WTC11 (cell line): ENCODE measurements at regions not wholly inside any gene's neighbourhood (a gene's known extent, or its start where the extent isn't known, plus 50 kb on each side); places are given as distances from the start of the nearest gene placed in this dataset.

ENCODE experiments used
- ATAC-seq: fragments of 200-7000 bp; cut with Tn5 transposase; 2 replicates; pipeline ENCODE4 v1.10.0; 2021; ENCODE audit warnings: mild to moderate bottlenecking, moderate library complexity
- CTCF ChIA-PET: fragments of 300-600 bp; sonication (Branson Sonifier 250); formaldehyde crosslinking; loops from one replicate; lab custom pipeline; 2021; ENCODE audit warnings: antibody characterized with exemption; lab: Charles Lee
- POLR2A ChIA-PET: fragments of 350-600 bp; sonication (Branson Sonifier 250); formaldehyde crosslinking; loops from one replicate; lab custom pipeline; 2021; ENCODE audit warnings: antibody characterized with exemption; lab: Charles Lee
- DNase-seq: peaks from one replicate; pipeline ENCODE4 v3.0.0; 2021; ENCODE audit warnings: low spot score
- H3K27ac Mint-ChIP-seq: 2 replicates; pipeline ENCODE4 v1.8.0; 2021; ENCODE audit warnings: mixed read lengths
- H3K27me3 Mint-ChIP-seq: 2 replicates; pipeline ENCODE4 v1.8.0; 2021; ENCODE audit warnings: low read depth, mild to moderate bottlenecking, moderate library complexity, mixed read lengths
- H3K36me3 Mint-ChIP-seq: 2 replicates; pipeline ENCODE4 v1.8.0; 2021; ENCODE audit warnings: mixed read lengths
- H3K4me1 Mint-ChIP-seq: 2 replicates; pipeline ENCODE4 v1.8.0; 2022; ENCODE audit warnings: mixed read lengths
- H3K4me3 Mint-ChIP-seq: 2 replicates; pipeline ENCODE4 v1.8.0; 2021; ENCODE audit warnings: mild to moderate bottlenecking, moderate library complexity, mixed read lengths
- H3K9me3 Mint-ChIP-seq: 2 replicates; pipeline ENCODE4 v1.8.0; 2021; ENCODE audit warnings: mixed read lengths
- ELF4 ChIP-seq: sonication (generic); formaldehyde crosslinking; IDR thresholded peaks from 2 replicates; pipeline ENCODE4 v1.8.1; 2022; ENCODE audit warnings: low read depth, mild to moderate bottlenecking, moderate library complexity, missing genetic modification reagents
- FOXK1 ChIP-seq: sonication (generic); formaldehyde crosslinking; IDR thresholded peaks from 2 replicates; pipeline ENCODE4 v1.8.0; 2022; ENCODE audit warnings: mild to moderate bottlenecking, moderate library complexity, missing genetic modification reagents
- GRHL2 ChIP-seq: fragments of 250-450 bp; sonication (Bioruptor Pico); IDR thresholded peaks from 2 replicates; pipeline ENCODE4 v1.8.0; 2022; ENCODE audit warnings: mild to moderate bottlenecking, moderate library complexity; ENCODE audit not compliant: insufficient replicate concordance, severe bottlenecking
- HMGA2 ChIP-seq: fragments of 250-450 bp; sonication (Bioruptor Pico); IDR thresholded peaks from 2 replicates; pipeline ENCODE4 v1.4.0; 2021; ENCODE audit warnings: mild to moderate bottlenecking, moderate library complexity
- JAZF1 ChIP-seq: fragments of 250-450 bp; sonication (Bioruptor Pico); IDR thresholded peaks from 2 replicates; pipeline ENCODE4 v1.9.0; 2021; ENCODE audit warnings: moderate library complexity, mild to moderate bottlenecking, inconsistent platforms
- NFYB ChIP-seq: sonication (generic); formaldehyde crosslinking; conservative IDR thresholded peaks from 2 replicates; pipeline ENCODE4 v1.8.0; 2022; ENCODE audit warnings: low read depth, missing genetic modification reagents
- SMAD3 ChIP-seq: sonication (generic); formaldehyde crosslinking; IDR thresholded peaks from 2 replicates; pipeline ENCODE4 v1.8.0; 2022; ENCODE audit warnings: missing genetic modification reagents, mild to moderate bottlenecking, borderline replicate concordance
- SOX15 ChIP-seq: fragments of 250-450 bp; sonication (Bioruptor Pico); IDR thresholded peaks from 2 replicates; pipeline ENCODE4 v1.9.0; 2021; ENCODE audit warnings: mild to moderate bottlenecking
- TEAD1 ChIP-seq: sonication (generic); formaldehyde crosslinking; IDR thresholded peaks from 2 replicates; pipeline ENCODE4 v1.8.0; 2022; ENCODE audit warnings: mild to moderate bottlenecking, missing genetic modification reagents
- ZMAT4 ChIP-seq: fragments of 250-450 bp; sonication (Bioruptor Pico); IDR thresholded peaks from 2 replicates; pipeline ENCODE4 v1.9.0; 2021; ENCODE audit warnings: mild to moderate bottlenecking
- ZNF138 ChIP-seq: sonication (generic); formaldehyde crosslinking; conservative IDR thresholded peaks from 2 replicates; pipeline ENCODE4 v1.8.1; 2022; ENCODE audit warnings: mild to moderate bottlenecking, moderate library complexity, missing genetic modification reagents
- ZNF263 ChIP-seq: sonication (generic); formaldehyde crosslinking; IDR thresholded peaks from 2 replicates; pipeline ENCODE4 v1.8.1; 2022; ENCODE audit warnings: low read depth, mild to moderate bottlenecking, moderate library complexity, missing genetic modification reagents
- ZSCAN18 ChIP-seq: fragments of 250-450 bp; sonication (Bioruptor Pico); IDR thresholded peaks from 2 replicates; pipeline ENCODE4 v2.1.2; 2022; ENCODE audit warnings: mild to moderate bottlenecking, moderate library complexity
- TF ChIP-seq, protein P1 (sequence below): sonication (generic); formaldehyde crosslinking; IDR thresholded peaks from 2 replicates; pipeline ENCODE4 v1.8.1; 2023; ENCODE audit warnings: mild to moderate bottlenecking, missing genetic modification reagents
- TF ChIP-seq, protein P2 (sequence below): sonication (generic); formaldehyde crosslinking; IDR thresholded peaks from 2 replicates; pipeline ENCODE4 v1.8.1; 2022; ENCODE audit warnings: low read depth, mild to moderate bottlenecking, moderate library complexity, missing genetic modification reagents, borderline replicate concordance
- TF ChIP-seq, protein P3 (sequence below): fragments of 250-450 bp; sonication (Bioruptor Pico); IDR thresholded peaks from 2 replicates; pipeline ENCODE4 v1.9.0; 2021; ENCODE audit warnings: mild to moderate bottlenecking
- TF ChIP-seq, protein P4 (sequence below): sonication (generic); formaldehyde crosslinking; IDR thresholded peaks from 2 replicates; pipeline ENCODE4 v1.8.0; 2023; ENCODE audit warnings: mild to moderate bottlenecking, missing genetic modification reagents

GRCh38 chr10:118970770-118971169 lies 58.7 kb upstream of the NANOS1 start (continued):
- no peak for TF ChIP-seq ZSCAN18
- no peak for TF ChIP-seq NFYB (CRISPR knock-in tag)
- TF ChIP-seq, protein P1, sequence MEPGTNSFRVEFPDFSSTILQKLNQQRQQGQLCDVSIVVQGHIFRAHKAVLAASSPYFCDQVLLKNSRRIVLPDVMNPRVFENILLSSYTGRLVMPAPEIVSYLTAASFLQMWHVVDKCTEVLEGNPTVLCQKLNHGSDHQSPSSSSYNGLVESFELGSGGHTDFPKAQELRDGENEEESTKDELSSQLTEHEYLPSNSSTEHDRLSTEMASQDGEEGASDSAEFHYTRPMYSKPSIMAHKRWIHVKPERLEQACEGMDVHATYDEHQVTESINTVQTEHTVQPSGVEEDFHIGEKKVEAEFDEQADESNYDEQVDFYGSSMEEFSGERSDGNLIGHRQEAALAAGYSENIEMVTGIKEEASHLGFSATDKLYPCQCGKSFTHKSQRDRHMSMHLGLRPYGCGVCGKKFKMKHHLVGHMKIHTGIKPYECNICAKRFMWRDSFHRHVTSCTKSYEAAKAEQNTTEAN (CRISPR knock-in tag) = no peak
- no peak for TF ChIP-seq ELF4 (CRISPR knock-in tag)
- TF ChIP-seq JAZF1 (CRISPR knock-in tag) = no peak
- TF ChIP-seq, protein P2, sequence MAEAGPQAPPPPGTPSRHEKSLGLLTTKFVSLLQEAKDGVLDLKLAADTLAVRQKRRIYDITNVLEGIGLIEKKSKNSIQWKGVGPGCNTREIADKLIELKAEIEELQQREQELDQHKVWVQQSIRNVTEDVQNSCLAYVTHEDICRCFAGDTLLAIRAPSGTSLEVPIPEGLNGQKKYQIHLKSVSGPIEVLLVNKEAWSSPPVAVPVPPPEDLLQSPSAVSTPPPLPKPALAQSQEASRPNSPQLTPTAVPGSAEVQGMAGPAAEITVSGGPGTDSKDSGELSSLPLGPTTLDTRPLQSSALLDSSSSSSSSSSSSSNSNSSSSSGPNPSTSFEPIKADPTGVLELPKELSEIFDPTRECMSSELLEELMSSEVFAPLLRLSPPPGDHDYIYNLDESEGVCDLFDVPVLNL (CRISPR knock-in tag) = no peak

DNA sequence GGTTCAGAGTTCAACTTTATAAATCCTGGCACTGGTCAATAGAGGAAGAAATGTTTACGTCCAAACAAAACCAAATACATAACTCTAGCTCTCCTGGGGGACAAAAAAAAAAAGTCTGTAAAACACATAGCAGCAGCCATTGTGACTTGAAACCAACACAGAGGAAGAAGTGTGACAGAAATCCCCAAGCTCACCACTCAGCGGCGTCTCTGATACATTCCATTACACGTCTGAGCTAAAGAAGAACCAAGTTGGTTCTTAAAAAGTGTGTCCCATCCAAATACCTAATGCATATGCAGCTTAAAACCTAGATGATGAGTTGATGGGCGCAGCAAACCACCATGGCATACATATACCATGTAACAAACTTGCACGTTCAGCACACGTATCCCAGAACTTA lies 58.3 kb upstream of the NANOS1 start:
- H3K9me3 Mint-ChIP-seq = peaks cover 28% of the 10 kb centered on the region
- H3K27me3 Mint-ChIP-seq = peaks cover 8% of the 10 kb centered on the region
- H3K36me3 Mint-ChIP-seq = peaks cover 14% of the 10 kb centered on the region
- no peak overlapping the region for H3K27ac Mint-ChIP-seq
- DNase-seq (no peak), ATAC-seq (no peak)
- no peaks in the 10 kb centered on the region for H3K4me1 Mint-ChIP-seq
- TF ChIP-seq ZMAT4 = no peak
- no peak for TF ChIP-seq ZNF138 (CRISPR knock-in tag)
- no peak for TF ChIP-seq GRHL2 (CRISPR knock-in tag)
- TF ChIP-seq ZNF263 (CRISPR knock-in tag) = no peak
- ChIA-PET CTCF (interaction anchor here (0.6 to 1.6 kb wide), 6 partner anchors 10 to 250 kb away, joined by 3 to 5 read pairs (median 3); no protein-coding TSS in a partner anchor), POLR2A (no interaction called here)
- H3K4me3 Mint-ChIP-seq = no peak overlapping the region

DNA sequence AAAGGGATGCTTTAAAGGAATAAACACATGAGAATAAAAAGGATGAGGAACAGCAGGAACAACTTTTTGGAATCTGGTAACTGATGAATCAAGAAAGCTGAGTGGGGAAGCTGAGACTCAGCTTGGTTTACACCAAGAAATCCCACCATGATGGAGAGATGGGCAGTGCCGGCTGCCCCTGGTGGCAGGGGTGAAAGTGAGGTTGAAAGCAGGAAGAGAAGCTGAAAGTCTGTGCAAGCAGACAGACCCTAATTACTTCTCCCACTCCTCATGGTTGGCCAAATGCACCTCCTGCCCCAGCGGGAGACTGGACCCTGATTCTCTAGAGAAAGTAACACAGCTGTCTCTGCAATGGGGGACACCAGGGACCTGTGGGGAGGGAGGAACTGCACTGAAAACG lies 57.6 kb upstream of the NANOS1 start:
- ATAC-seq (peak; percentile 34; the same call in 1 of the 2 replicates), DNase-seq (no peak)
- no peak overlapping the region for H3K4me3 Mint-ChIP-seq
- TF ChIP-seq SOX15 (CRISPR knock-in tag) (no peak), ZSCAN18 (no peak), TEAD1 (no peak), SMAD3 (CRISPR knock-in tag) (no peak), HMGA2 (CRISPR knock-in tag) (no peak), FOXK1 (CRISPR knock-in tag) (no peak)
- TF ChIP-seq, protein P3, sequence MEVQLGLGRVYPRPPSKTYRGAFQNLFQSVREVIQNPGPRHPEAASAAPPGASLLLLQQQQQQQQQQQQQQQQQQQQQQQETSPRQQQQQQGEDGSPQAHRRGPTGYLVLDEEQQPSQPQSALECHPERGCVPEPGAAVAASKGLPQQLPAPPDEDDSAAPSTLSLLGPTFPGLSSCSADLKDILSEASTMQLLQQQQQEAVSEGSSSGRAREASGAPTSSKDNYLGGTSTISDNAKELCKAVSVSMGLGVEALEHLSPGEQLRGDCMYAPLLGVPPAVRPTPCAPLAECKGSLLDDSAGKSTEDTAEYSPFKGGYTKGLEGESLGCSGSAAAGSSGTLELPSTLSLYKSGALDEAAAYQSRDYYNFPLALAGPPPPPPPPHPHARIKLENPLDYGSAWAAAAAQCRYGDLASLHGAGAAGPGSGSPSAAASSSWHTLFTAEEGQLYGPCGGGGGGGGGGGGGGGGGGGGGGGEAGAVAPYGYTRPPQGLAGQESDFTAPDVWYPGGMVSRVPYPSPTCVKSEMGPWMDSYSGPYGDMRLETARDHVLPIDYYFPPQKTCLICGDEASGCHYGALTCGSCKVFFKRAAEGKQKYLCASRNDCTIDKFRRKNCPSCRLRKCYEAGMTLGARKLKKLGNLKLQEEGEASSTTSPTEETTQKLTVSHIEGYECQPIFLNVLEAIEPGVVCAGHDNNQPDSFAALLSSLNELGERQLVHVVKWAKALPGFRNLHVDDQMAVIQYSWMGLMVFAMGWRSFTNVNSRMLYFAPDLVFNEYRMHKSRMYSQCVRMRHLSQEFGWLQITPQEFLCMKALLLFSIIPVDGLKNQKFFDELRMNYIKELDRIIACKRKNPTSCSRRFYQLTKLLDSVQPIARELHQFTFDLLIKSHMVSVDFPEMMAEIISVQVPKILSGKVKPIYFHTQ (CRISPR knock-in tag) = no peak
- TF ChIP-seq, protein P4, sequence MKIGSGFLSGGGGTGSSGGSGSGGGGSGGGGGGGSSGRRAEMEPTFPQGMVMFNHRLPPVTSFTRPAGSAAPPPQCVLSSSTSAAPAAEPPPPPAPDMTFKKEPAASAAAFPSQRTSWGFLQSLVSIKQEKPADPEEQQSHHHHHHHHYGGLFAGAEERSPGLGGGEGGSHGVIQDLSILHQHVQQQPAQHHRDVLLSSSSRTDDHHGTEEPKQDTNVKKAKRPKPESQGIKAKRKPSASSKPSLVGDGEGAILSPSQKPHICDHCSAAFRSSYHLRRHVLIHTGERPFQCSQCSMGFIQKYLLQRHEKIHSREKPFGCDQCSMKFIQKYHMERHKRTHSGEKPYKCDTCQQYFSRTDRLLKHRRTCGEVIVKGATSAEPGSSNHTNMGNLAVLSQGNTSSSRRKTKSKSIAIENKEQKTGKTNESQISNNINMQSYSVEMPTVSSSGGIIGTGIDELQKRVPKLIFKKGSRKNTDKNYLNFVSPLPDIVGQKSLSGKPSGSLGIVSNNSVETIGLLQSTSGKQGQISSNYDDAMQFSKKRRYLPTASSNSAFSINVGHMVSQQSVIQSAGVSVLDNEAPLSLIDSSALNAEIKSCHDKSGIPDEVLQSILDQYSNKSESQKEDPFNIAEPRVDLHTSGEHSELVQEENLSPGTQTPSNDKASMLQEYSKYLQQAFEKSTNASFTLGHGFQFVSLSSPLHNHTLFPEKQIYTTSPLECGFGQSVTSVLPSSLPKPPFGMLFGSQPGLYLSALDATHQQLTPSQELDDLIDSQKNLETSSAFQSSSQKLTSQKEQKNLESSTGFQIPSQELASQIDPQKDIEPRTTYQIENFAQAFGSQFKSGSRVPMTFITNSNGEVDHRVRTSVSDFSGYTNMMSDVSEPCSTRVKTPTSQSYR (CRISPR knock-in tag) = no peak
- CTCF ChIA-PET = interaction anchor here (0.6 to 1.6 kb wide), 11 partner anchors 10 to 378 kb away, joined by 3 to 6 read pairs (median 3); no protein-coding TSS in a partner anchor
- peaks cover 29% of the 10 kb centered on the region for H3K9me3 Mint-ChIP-seq
- POLR2A ChIA-PET = no interaction called here
- no peaks in the 10 kb centered on the region for H3K4me1 Mint-ChIP-seq
- peaks cover 14% of the 10 kb centered on the region for H3K36me3 Mint-ChIP-seq
- H3K27me3 Mint-ChIP-seq = peaks cover 8% of the 10 kb centered on the region
- no peak overlapping the region for H3K27ac Mint-ChIP-seq
